ENCODE measurements at regions not wholly inside any gene's neighbourhood (a gene's known extent, or its start where the extent isn't known, plus 50 kb on each side); places are given as distances from the start of the nearest gene placed in this dataset.

- TF ChIP-seq, protein P1, sequence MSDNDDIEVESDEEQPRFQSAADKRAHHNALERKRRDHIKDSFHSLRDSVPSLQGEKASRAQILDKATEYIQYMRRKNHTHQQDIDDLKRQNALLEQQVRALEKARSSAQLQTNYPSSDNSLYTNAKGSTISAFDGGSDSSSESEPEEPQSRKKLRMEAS (CRISPR knock-in tag; IDR thresholded peaks at IDR 0.05): no peak
- no peak for TF ChIP-seq CREB1 (CRISPR knock-in tag; IDR thresholded peaks at IDR 0.05)
Observed at GRCh38 chr17:14011740-14012405, 57.4 kb upstream of the COX10 start.

Data from WTC11 (cell line).